DOHH2 (cell line): ENCODE measurements at regions not wholly inside any gene's neighbourhood (a gene's known extent, or its start where the extent isn't known, plus 50 kb on each side); places are given as distances from the start of the nearest gene placed in this dataset.

ENCODE experiments used
- EZH2phosphoT487 ChIP-seq: fragments of 200-600 bp; sonication (generic); IDR thresholded peaks from 2 replicates; pipeline ENCODE4 v1.6.1; 2017; ENCODE audit warnings: borderline replicate concordance, mild to moderate bottlenecking, antibody characterized with exemption, low read length, moderate library complexity, mixed read lengths
- TF ChIP-seq, protein P1 (sequence below): fragments of 200-600 bp; sonication (generic); IDR thresholded peaks from one replicate; pipeline ENCODE4 v1.5.1; 2014; ENCODE audit warnings: antibody characterized with exemption, mild to moderate bottlenecking, low read depth, low read length; ENCODE audit not compliant: poor library complexity, severe bottlenecking

DNA sequence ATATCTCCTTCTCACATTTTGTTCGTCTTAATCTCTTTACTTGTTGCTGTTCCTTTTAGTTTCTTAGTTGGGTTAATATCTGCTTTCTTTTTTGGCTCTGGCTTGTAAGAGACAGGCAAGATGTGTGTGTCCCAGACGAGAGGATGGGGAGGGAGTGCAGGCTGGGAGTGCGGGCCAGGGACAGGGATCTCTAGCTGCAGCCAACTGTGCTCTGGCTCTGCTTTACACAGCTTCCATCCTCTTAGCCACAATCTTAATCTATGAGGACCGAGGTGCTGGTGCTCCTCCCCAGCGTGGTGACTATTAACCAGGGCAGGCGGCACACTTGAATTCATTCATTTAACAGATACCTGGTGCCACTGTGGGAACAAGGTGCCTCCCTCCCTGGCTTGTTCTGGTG is 70.9 kb upstream of the WASF3 start:
- TF ChIP-seq, protein P1, sequence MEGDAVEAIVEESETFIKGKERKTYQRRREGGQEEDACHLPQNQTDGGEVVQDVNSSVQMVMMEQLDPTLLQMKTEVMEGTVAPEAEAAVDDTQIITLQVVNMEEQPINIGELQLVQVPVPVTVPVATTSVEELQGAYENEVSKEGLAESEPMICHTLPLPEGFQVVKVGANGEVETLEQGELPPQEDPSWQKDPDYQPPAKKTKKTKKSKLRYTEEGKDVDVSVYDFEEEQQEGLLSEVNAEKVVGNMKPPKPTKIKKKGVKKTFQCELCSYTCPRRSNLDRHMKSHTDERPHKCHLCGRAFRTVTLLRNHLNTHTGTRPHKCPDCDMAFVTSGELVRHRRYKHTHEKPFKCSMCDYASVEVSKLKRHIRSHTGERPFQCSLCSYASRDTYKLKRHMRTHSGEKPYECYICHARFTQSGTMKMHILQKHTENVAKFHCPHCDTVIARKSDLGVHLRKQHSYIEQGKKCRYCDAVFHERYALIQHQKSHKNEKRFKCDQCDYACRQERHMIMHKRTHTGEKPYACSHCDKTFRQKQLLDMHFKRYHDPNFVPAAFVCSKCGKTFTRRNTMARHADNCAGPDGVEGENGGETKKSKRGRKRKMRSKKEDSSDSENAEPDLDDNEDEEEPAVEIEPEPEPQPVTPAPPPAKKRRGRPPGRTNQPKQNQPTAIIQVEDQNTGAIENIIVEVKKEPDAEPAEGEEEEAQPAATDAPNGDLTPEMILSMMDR = no peak
- no peak for TF ChIP-seq EZH2phosphoT487
